ENCODE measurements at regions not wholly inside any gene's neighbourhood (a gene's known extent, or its start where the extent isn't known, plus 50 kb on each side); places are given as distances from the start of the nearest gene placed in this dataset.

- Histone ChIP-seq H3K27me3 (replicated peaks; ENCODE audit: control insufficient read depth, insufficient read depth, low read length) (no peaks in the 10 kb centered on the region), H3K4me3 (replicated peaks; ENCODE audit: low read depth, low read length) (no peak overlapping the region), H3K36me3 (ENCODE audit: control insufficient read depth, insufficient read depth, low read length) (no peaks in the 10 kb centered on the region)
- TF ChIP-seq CTCF (IDR thresholded peaks at IDR 0.05; ENCODE audit: insufficient read depth, low read length, poor library complexity, severe bottlenecking) = no peak
- no peak for DNase-seq (ENCODE audit: extremely low read depth, insufficient read length)
Measured at GRCh38 chr2:8242739-8243138, 439.1 kb upstream of the ID2 start.

DNA sequence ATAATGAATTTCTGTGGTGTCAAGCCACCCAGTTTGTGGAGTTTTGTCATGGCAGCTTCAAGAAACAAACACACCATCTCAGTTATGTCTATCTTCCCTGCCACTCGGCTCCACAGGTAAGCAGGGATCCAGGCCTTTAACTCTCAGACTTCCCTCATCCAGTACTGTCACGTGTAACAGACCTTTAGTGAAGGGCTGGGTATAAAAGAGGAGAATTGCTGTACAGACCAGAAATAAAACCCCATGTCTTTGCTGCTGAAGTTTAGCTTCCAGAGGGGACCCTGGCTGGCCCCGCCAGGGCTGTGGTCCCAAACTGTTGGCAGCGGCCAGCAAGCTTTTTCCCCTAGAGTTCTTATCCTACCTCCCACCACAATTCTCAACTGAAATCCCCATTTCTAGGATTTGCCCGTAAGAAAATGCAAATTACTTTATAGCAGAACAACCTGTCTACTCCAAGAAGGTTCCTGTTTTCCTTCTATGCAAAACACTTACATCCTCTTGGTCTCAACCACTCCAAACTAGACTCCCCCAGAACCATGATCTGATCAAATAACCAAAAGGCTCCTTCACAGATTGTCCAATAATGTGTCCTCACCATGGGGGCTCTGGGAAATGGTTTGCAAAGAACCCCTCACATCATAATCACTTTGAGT, 438.0 kb upstream of the ID2 start:
- no peak overlapping the region for H3K4me3 ChIP-seq (replicated peaks; ENCODE audit: low read depth, low read length)
- H3K27me3 ChIP-seq (replicated peaks; ENCODE audit: control insufficient read depth, insufficient read depth, low read length) = no peaks in the 10 kb centered on the region
- TF ChIP-seq CTCF (IDR thresholded peaks at IDR 0.05; ENCODE audit: insufficient read depth, low read length, poor library complexity, severe bottlenecking) = no peak

DNA sequence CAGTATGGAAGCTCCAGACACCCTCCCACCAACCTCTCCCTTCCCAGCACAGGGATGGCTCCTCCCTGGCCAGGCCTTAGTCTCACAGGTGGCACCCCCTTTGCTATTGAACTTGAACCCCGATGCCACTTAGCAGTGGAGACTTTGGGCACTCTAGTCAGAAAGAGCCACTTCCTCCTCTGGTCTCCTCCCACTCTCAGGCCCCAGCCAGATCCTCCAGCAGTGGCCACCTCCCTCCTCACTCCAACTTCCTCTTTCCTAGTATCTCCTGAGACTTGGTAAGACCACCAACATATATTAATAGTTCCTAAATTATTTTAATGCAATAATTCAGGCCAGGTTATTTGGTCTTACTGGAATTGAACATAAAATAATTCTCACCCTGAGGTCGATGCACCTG, 437.2 kb upstream of the ID2 start:
- DNase-seq (ENCODE audit: extremely low read depth, insufficient read length) = no peak
- Histone ChIP-seq H3K27me3 (replicated peaks; ENCODE audit: control insufficient read depth, insufficient read depth, low read length) (no peaks in the 10 kb centered on the region), H3K4me3 (replicated peaks; ENCODE audit: low read depth, low read length) (no peak overlapping the region), H3K36me3 (ENCODE audit: control insufficient read depth, insufficient read depth, low read length) (no peaks in the 10 kb centered on the region)
- no peak for TF ChIP-seq CTCF (IDR thresholded peaks at IDR 0.05; ENCODE audit: insufficient read depth, low read length, poor library complexity, severe bottlenecking)

More for the DNA sequence above, 438.0 kb upstream of the ID2 start:
- H3K36me3 ChIP-seq (ENCODE audit: control insufficient read depth, insufficient read depth, low read length) = no peaks in the 10 kb centered on the region
- no peak for DNase-seq (ENCODE audit: extremely low read depth, insufficient read length)

- TF ChIP-seq CTCF (IDR thresholded peaks at IDR 0.05; ENCODE audit: insufficient read depth, low read length, poor library complexity, severe bottlenecking) = no peak
- Histone ChIP-seq H3K27me3 (replicated peaks; ENCODE audit: control insufficient read depth, insufficient read depth, low read length) (no peaks in the 10 kb centered on the region), H3K4me3 (replicated peaks; ENCODE audit: low read depth, low read length) (no peak overlapping the region), H3K36me3 (ENCODE audit: control insufficient read depth, insufficient read depth, low read length) (no peaks in the 10 kb centered on the region)
- DNase-seq (ENCODE audit: extremely low read depth, insufficient read length) = no peak
Measured at GRCh38 chr2:8246137-8246536, 435.7 kb upstream of the ID2 start.

GRCh38 chr2:8247905-8248622, 433.8 kb upstream of the ID2 start:
- TF ChIP-seq CTCF (IDR thresholded peaks at IDR 0.05; ENCODE audit: insufficient read depth, low read length, poor library complexity, severe bottlenecking) = no peak
- no peak for DNase-seq (ENCODE audit: extremely low read depth, insufficient read length)
- no peak overlapping the region for H3K4me3 ChIP-seq (replicated peaks; ENCODE audit: low read depth, low read length)
- H3K36me3 ChIP-seq (ENCODE audit: control insufficient read depth, insufficient read depth, low read length) = no peaks in the 10 kb centered on the region
- H3K27me3 ChIP-seq (replicated peaks; ENCODE audit: control insufficient read depth, insufficient read depth, low read length) = no peaks in the 10 kb centered on the region
